Heart left ventricle (tissue), 16 donors: ENCODE measurements at regions not wholly inside any gene's neighbourhood (a gene's known extent, or its start where the extent isn't known, plus 50 kb on each side); places are given as distances from the start of the nearest gene placed in this dataset.

Source experiments
- ATAC-seq, 4 donors: fragments of 200-7000 bp; cut with Tn5 transposase; one replicate each; pipeline ENCODE4 v1.9.1; 2020 to 2022; ENCODE audit warnings: moderate library complexity in 4 of 4, mild to moderate bottlenecking in 3 of 4, moderate number of reproducible peaks in 1 of 4
- DNase-seq, 5 donors: peaks; one replicate each; pipeline ENCODE4 v3.0.0-alpha.2; 2020
- H3K27ac ChIP-seq, 12 donors: fragments of 200-600 bp; sonication (generic) in 4 of 12; one replicate each; pipeline versions ENCODE4 v1.5.0 to v1.8.0; 2016 to 2022; ENCODE audit warnings: mild to moderate bottlenecking in 2 of 12
- H3K27me3 ChIP-seq, 9 donors: fragments of 200-600 bp; sonication (generic) in 2 of 9; one replicate each; pipeline versions ENCODE4 v1.5.1 to v1.8.0; 2016 to 2022; ENCODE audit warnings: mild to moderate bottlenecking in 3 of 9
- H3K36me3 ChIP-seq, 9 donors: fragments of 200-600 bp; sonication (generic) in 2 of 9; one replicate each; pipeline versions ENCODE4 v1.5.0 to v1.8.0; 2018 to 2022; ENCODE audit warnings: mild to moderate bottlenecking in 2 of 9
- H3K4me1 ChIP-seq, 12 donors: fragments of 200-600 bp; sonication (generic) in 4 of 12; one replicate each; pipeline versions ENCODE4 v1.5.0 to v1.8.0; 2016 to 2022; ENCODE audit warnings: mild to moderate bottlenecking in 3 of 12
- H3K4me3 ChIP-seq, 12 donors: fragments of 200-600 bp; sonication (generic) in 4 of 12; one replicate each; pipeline versions ENCODE4 v1.5.0 to v1.8.0; 2017 to 2022; ENCODE audit warnings: mild to moderate bottlenecking in 9 of 12, moderate library complexity in 4 of 12
- H3K9me3 ChIP-seq, 12 donors: fragments of 200-600 bp; sonication (generic) in 4 of 12; one replicate each; pipeline versions ENCODE4 v1.5.0 to v1.8.0; 2016 to 2022; ENCODE audit warnings: mild to moderate bottlenecking in 1 of 12
- POLR2A ChIP-seq, 2 donors: fragments of 450-650 bp; IDR thresholded peaks; one replicate each; pipeline ENCODE4 v1.6.1; 2017; ENCODE audit warnings: antibody characterized with exemption in 2 of 2, mild to moderate bottlenecking in 2 of 2, moderate library complexity in 2 of 2
- WGBS, 4 donors: extraction: QIAGEN DNeasy Blood & Tissue Kit in 2 of 4; methylation state at CpG; one replicate each; pipeline versions ENCODE4 v1.1.5 to v1.1.7; 2013 to 2018; 5-methylcytosine and 5-hydroxymethylcytosine counted together
- intact Hi-C, 10 donors: fragments of 100-400 bp; cut with DNase I; formaldehyde crosslinking; loops; one replicate each; pipeline versions ENCODE4 v1.11.1 to v1.14.2; 2022
- TF ChIP-seq, protein P1 (sequence below), 12 donors: fragments of 200-600 bp; sonication (generic) in 4 of 12; IDR thresholded peaks; one replicate each; pipeline versions ENCODE4 v1.5.0 to v1.8.0; 2018 to 2022; ENCODE audit warnings: antibody characterized with exemption in 12 of 12, mild to moderate bottlenecking in 5 of 12
- donor health status: ischemic (EF 13 %, LVEDD 7.1; RV severe dilation, severe dysfunction).
- donor health status: healthy with polysubstance abuse.
- donor health status: DM: no; HTN: yes; CAD: no.
- donor health status: DM: no; HTN: no; CAD: no.
- donor health status: ischemic (EF 25% LVEDD 6.9; RV normal size, moderate dysfunction).
- donor health status: ischemic (EF 25% LVEDD 5.7; RV mildly dilated, moderate dysfunction).
- donor health status: healthy.
- donor health status: DM: yes; HTN: yes; CAD: no.
- donor health status: ischemic (EF 35%, LVEDD 5.7; RV mildly dilated, moderate dysfunction).
- donor health status: nonischemic (EF 11% LVEDD 7.7; RV severe dilation, severe dysfunction).
- donor health status: DM: yes; HTN: yes; CAD: no.
- donor health status: PGD.
- donor health status: ischemic (EF 29% LVEDD 5.4; RV normal size, mild dysfunction).
- donor health status: nonischemic (EF 23%, LVEDD 6.1; RV moderate dilation, normal function).

DNA sequence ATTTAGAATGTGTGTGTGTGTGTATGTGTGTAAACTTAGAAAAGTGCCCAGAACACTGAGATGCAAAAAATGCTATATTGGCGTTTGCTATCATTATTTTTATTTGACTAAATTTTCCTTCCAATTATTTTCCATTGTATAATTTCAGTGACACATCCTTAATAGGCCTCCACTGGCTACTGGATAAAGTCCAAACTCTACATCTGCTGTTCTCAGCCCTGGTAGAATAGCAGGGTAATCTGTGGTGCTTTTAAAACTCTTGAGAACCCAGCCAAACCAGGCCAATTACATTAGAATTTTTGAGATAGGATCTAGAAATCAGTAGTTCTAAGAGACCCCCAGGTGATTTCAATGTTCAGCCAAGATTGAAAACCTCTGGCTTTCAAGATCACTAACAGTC lies 66.4 kb downstream of the ZNF503 start:
- H3K4me3 ChIP-seq, result no peak overlapping the region
- ATAC-seq (peak in 1 of 4 donors; percentile 50), DNase-seq (no peak)
- 68 to 80% (median 76%) methylated on average over 1 of the region's 1 CpG for WGBS, 4 donors
- H3K36me3 ChIP-seq, result no peaks in the 10 kb centered on the region
- H3K4me1 ChIP-seq, result no peaks in the 10 kb centered on the region
- H3K27ac ChIP-seq, result peak overlapping the region in 3 of 12 donors; percentile 1 to 18 (median 4)
- intact Hi-C loops, result no loop called here
- peaks cover 0 to 10% (median 0%) of the 10 kb centered on the region in 12 donors for H3K9me3 ChIP-seq
- no peak for TF ChIP-seq POLR2A (IDR thresholded peaks at IDR 0.05)
- TF ChIP-seq, protein P1, sequence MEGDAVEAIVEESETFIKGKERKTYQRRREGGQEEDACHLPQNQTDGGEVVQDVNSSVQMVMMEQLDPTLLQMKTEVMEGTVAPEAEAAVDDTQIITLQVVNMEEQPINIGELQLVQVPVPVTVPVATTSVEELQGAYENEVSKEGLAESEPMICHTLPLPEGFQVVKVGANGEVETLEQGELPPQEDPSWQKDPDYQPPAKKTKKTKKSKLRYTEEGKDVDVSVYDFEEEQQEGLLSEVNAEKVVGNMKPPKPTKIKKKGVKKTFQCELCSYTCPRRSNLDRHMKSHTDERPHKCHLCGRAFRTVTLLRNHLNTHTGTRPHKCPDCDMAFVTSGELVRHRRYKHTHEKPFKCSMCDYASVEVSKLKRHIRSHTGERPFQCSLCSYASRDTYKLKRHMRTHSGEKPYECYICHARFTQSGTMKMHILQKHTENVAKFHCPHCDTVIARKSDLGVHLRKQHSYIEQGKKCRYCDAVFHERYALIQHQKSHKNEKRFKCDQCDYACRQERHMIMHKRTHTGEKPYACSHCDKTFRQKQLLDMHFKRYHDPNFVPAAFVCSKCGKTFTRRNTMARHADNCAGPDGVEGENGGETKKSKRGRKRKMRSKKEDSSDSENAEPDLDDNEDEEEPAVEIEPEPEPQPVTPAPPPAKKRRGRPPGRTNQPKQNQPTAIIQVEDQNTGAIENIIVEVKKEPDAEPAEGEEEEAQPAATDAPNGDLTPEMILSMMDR (IDR thresholded peaks at IDR 0.05), result no peak
- H3K27me3 ChIP-seq, result no peaks in the 10 kb centered on the region

DNA sequence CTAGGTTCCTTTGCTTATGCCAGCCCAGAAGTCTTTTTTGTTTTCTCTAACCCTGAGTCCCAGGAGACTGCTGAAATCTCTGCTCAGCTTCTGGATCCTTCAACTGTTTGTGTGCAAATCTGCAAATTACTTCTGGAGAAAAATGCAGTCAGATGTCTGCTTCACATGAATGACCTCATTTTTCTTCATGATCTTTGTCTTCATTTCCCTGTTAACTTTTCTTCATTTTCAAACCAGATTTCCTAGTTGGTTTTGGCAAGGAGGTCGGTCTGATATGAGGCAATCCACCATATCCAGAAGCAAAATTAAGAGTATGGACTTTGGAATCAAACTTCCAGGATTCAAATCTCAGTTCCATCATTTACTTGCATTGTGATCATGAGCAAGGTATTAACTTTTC lies 66.8 kb downstream of the ZNF503 start:
- Histone ChIP-seq H3K4me3 (no peak overlapping the region), H3K27me3 (no peaks in the 10 kb centered on the region), H3K36me3 (no peaks in the 10 kb centered on the region), H3K9me3 (peaks cover 0 to 11% (median 0%) of the 10 kb centered on the region in 12 donors), H3K4me1 (no peaks in the 10 kb centered on the region), H3K27ac (peak overlapping the region in 3 of 12 donors; percentile 1 to 18 (median 4))
- no peak for TF ChIP-seq POLR2A (IDR thresholded peaks at IDR 0.05)
- TF ChIP-seq, protein P1 (IDR thresholded peaks at IDR 0.05), result no peak
- DNase-seq (no peak), ATAC-seq (peak in 1 of 4 donors; percentile 39)
- WGBS, 4 donors, result 45 to 62% (median 51%) methylated on average over 1 of the region's 1 CpG
- intact Hi-C loops, result no loop called here

DNA sequence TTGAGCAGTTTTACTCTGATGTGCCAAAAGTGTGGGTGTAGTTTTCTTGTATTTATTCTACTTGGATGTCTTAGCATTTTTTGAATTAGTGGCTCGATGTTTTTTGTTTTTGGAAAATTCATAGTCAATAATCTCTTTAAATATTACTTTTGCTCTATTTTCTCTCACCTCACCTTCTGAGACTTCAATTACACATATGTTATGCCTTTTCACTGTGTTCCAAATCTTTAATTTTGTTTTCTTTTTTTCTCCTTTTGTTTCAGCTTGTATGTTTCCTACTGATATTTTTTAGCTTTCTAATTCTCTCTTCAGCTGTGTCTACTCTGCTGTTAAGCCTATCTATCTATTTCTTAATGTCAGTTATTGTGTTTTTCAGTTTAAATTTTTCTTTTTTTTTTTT lies 69.5 kb downstream of the ZNF503 start:
- no peak for ATAC-seq
- intact Hi-C loops, result no loop called here

DNA sequence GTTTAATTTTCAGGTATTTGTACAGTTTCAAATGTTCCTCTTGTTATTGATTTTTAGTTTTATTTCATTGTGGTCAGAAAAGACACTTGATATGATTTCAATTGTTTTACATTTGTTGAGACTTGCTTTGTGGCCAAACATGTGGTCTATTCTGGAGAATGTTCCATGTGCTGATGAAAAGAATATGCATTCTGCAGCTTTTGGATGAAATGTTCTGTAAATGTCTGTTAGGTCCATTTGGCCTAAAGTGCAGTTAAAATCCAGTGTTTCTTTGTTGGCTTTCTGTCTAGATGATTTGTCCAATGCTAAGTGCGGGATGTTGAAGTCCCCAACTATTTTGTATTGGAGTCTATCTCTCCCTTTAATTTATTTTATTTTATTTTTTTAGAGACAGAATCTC lies 70.5 kb downstream of the ZNF503 start:
- DNase-seq (no peak), ATAC-seq (no peak)
- intact Hi-C loops, result no loop called here
- Histone ChIP-seq H3K27me3 (no peaks in the 10 kb centered on the region), H3K4me1 (no peaks in the 10 kb centered on the region), H3K27ac (no peak overlapping the region), H3K4me3 (no peak overlapping the region), H3K9me3 (peaks cover 0 to 11% (median 0%) of the 10 kb centered on the region in 12 donors), H3K36me3 (no peaks in the 10 kb centered on the region)
- TF ChIP-seq POLR2A (IDR thresholded peaks at IDR 0.05), result no peak
- TF ChIP-seq, protein P1 (IDR thresholded peaks at IDR 0.05), result no peak
- WGBS, 4 donors, result 92 to 100% (median 95%) methylated on average over 1 of the region's 1 CpG

More for the DNA sequence above, 69.5 kb downstream of the ZNF503 start:
- TF ChIP-seq POLR2A (IDR thresholded peaks at IDR 0.05), result no peak
- TF ChIP-seq, protein P1 (IDR thresholded peaks at IDR 0.05), result no peak
- Histone ChIP-seq H3K36me3 (no peaks in the 10 kb centered on the region), H3K9me3 (peaks cover 0 to 11% (median 0%) of the 10 kb centered on the region in 12 donors), H3K4me3 (no peak overlapping the region), H3K27ac (no peak overlapping the region), H3K4me1 (no peaks in the 10 kb centered on the region), H3K27me3 (no peaks in the 10 kb centered on the region)
- WGBS, 4 donors, result 92 to 98% (median 94%) methylated on average over 1 of the region's 1 CpG
- DNase-seq, result no peak
